Hepatocyte (in vitro differentiated cells): ENCODE measurements at regions not wholly inside any gene's neighbourhood (a gene's known extent, or its start where the extent isn't known, plus 50 kb on each side); places are given as distances from the start of the nearest gene placed in this dataset.
"Not testable (repeated sequence)": the region's sequence is repeated elsewhere in the genome, so short reads cannot be mapped to it uniquely, and the experiment has no call there.

ENCODE experiments used
- EZH2 ChIP-seq: fragments of 200-600 bp; sonication (generic); IDR thresholded peaks from 2 replicates; pipeline ENCODE4 v1.6.1; 2016; ENCODE audit warnings: antibody characterized with exemption, mild to moderate bottlenecking, borderline replicate concordance
- EZH2phosphoT487 ChIP-seq: fragments of 200-600 bp; sonication (generic); IDR thresholded peaks from one replicate; pipeline ENCODE4 v1.6.1; 2018; ENCODE audit warnings: antibody characterized with exemption, mild to moderate bottlenecking, low read depth, moderate library complexity; ENCODE audit not compliant: unreplicated experiment, severe bottlenecking
- TF ChIP-seq, protein P1 (sequence below): fragments of 200-600 bp; sonication (generic); IDR thresholded peaks from 2 replicates; pipeline ENCODE4 v1.5.1; 2016; ENCODE audit warnings: antibody characterized with exemption, mild to moderate bottlenecking; ENCODE audit not compliant: poor library complexity

- TF ChIP-seq, protein P1, sequence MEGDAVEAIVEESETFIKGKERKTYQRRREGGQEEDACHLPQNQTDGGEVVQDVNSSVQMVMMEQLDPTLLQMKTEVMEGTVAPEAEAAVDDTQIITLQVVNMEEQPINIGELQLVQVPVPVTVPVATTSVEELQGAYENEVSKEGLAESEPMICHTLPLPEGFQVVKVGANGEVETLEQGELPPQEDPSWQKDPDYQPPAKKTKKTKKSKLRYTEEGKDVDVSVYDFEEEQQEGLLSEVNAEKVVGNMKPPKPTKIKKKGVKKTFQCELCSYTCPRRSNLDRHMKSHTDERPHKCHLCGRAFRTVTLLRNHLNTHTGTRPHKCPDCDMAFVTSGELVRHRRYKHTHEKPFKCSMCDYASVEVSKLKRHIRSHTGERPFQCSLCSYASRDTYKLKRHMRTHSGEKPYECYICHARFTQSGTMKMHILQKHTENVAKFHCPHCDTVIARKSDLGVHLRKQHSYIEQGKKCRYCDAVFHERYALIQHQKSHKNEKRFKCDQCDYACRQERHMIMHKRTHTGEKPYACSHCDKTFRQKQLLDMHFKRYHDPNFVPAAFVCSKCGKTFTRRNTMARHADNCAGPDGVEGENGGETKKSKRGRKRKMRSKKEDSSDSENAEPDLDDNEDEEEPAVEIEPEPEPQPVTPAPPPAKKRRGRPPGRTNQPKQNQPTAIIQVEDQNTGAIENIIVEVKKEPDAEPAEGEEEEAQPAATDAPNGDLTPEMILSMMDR = not testable (repeated sequence)
- TF ChIP-seq EZH2phosphoT487, EZH2: not testable (repeated sequence)
These were observed 444.1 kb upstream of the HSF2 start for GRCh38 chr6:121955401-121955800.
